Keratinocyte (primary cell): ENCODE measurements at regions not wholly inside any gene's neighbourhood (a gene's known extent, or its start where the extent isn't known, plus 50 kb on each side); places are given as distances from the start of the nearest gene placed in this dataset.

Source experiments
- DNase-seq: peaks from one replicate; pipeline ENCODE4 v3.0.0-alpha.2; 2011; ENCODE audit warnings: low read depth, missing footprints, low spot score
- FAIRE-seq: peaks from 2 replicates; lab custom pipeline; 2011; peaks lifted over from hg19 to GRCh38; lab: Jason Lieb, UNC
- H2AFZ ChIP-seq: 2 replicates; pipeline ENCODE4 v1.6.0; 2012; ENCODE audit warnings: low read length, control low read depth, inconsistent platforms; ENCODE audit not compliant: control insufficient read depth
- H3K27ac ChIP-seq: 2 replicates; pipeline ENCODE4 v1.5.1; 2011; ENCODE audit warnings: low read length; ENCODE audit not compliant: control insufficient read depth, insufficient read depth
- H3K27me3 ChIP-seq: 3 replicates; pipeline ENCODE4 v1.6.0; 2011; ENCODE audit warnings: low read length; ENCODE audit not compliant: control insufficient read depth, insufficient read depth; ENCODE audit errors: extremely low read depth
- H3K36me3 ChIP-seq, 2 experiments: 2 replicates in 1 of 2; 3 replicates in 1 of 2; pipeline ENCODE4 v1.5.1; 2011; ENCODE audit warnings: low read length in 2 of 2, mild to moderate bottlenecking in 1 of 2; ENCODE audit not compliant: control insufficient read depth in 2 of 2, insufficient read depth in 2 of 2; ENCODE audit errors: extremely low read depth in 1 of 2
- H3K4me1 ChIP-seq: 3 replicates; pipeline ENCODE4 v1.5.1; 2011; ENCODE audit warnings: low read length; ENCODE audit not compliant: control insufficient read depth, insufficient read depth; ENCODE audit errors: extremely low read depth
- H3K4me2 ChIP-seq: 3 replicates; pipeline ENCODE4 v1.6.0; 2011; ENCODE audit warnings: low read depth, low read length; ENCODE audit not compliant: control insufficient read depth, insufficient read depth; ENCODE audit errors: extremely low read depth
- H3K4me3 ChIP-seq, 3 experiments: fragments of 200-600 bp in 1 of 3; sonication (generic) in 1 of 3; 2 replicates in 2 of 3; 3 replicates in 1 of 3; pipeline ENCODE4 v1.5.1; 2011 to 2016; ENCODE audit warnings: low read length in 3 of 3, mild to moderate bottlenecking in 3 of 3, control low read depth in 2 of 3, inconsistent platforms in 1 of 3, low read depth in 1 of 3, mixed read lengths in 1 of 3, mixed run types in 1 of 3, moderate library complexity in 1 of 3; ENCODE audit not compliant: control insufficient read depth in 2 of 3, insufficient read depth in 2 of 3; ENCODE audit errors: extremely low read depth in 1 of 3
- H3K79me2 ChIP-seq: 2 replicates; pipeline ENCODE4 v1.6.0; 2012; ENCODE audit warnings: low read length; ENCODE audit not compliant: control insufficient read depth, insufficient read depth
- H3K9ac ChIP-seq: 3 replicates; pipeline ENCODE4 v1.6.0; 2011; ENCODE audit warnings: low read length; ENCODE audit not compliant: control insufficient read depth, insufficient read depth; ENCODE audit errors: extremely low read depth
- H3K9me1 ChIP-seq: 3 replicates; pipeline ENCODE4 v1.6.0; 2011; ENCODE audit warnings: low read length; ENCODE audit not compliant: control insufficient read depth, insufficient read depth; ENCODE audit errors: extremely low read depth
- H3K9me3 ChIP-seq: 2 replicates; pipeline ENCODE4 v1.5.1; 2012; ENCODE audit warnings: low read depth, low read length; ENCODE audit not compliant: control insufficient read depth
- H4K20me1 ChIP-seq: 3 replicates; pipeline ENCODE4 v1.6.0; 2011; ENCODE audit warnings: low read length; ENCODE audit not compliant: control insufficient read depth, insufficient read depth; ENCODE audit errors: extremely low read depth
- CTCF ChIP-seq, 3 experiments: IDR thresholded peaks in 1 of 3; conservative IDR thresholded peaks in 1 of 3; optimal IDR thresholded peaks in 1 of 3; 2 replicates in 2 of 3; 3 replicates in 1 of 3; pipeline versions ENCODE3 to v1.5.1; 2011; ENCODE audit warnings: low read length in 3 of 3, mild to moderate bottlenecking in 3 of 3, moderate library complexity in 2 of 3, control low read depth in 1 of 3, inconsistent platforms in 1 of 3; ENCODE audit not compliant: insufficient read depth in 2 of 3; ENCODE audit errors: extremely low read depth in 1 of 3
- EZH2 ChIP-seq: IDR thresholded peaks from one replicate; pipeline ENCODE4 v1.6.1; 2012; ENCODE audit warnings: inconsistent platforms, mild to moderate bottlenecking, low read length, moderate library complexity
- dilution Hi-C: fragments of 300-500 bp; cut with MboI; formaldehyde crosslinking; loops from one replicate; pipeline ENCODE4 v1.7.0; 2020; ENCODE audit warnings: low sequenced_read_pairs; ENCODE audit not compliant: extremely low pct_ligation_motif_present

GRCh38 chr2:143946436-143947391, 573.2 kb downstream of the ZEB2 start:
- no peaks in the 10 kb centered on the region for H3K27me3 ChIP-seq
- dilution Hi-C loops: no loop called here
- H3K79me2 ChIP-seq: no peaks in the 10 kb centered on the region
- TF ChIP-seq CTCF (optimal IDR thresholded peaks at IDR 0.05 in 1 of 3, IDR thresholded peaks at IDR 0.05 in 1 of 3, conservative IDR thresholded peaks at IDR 0.05 in 1 of 3; ENCODE audit: extremely low read depth in 1 of 3, insufficient read depth in 2 of 3, low read length in 3 of 3) (no peak), EZH2 (no peak)
- H3K4me3 ChIP-seq: no peak overlapping the region
- H3K9me1 ChIP-seq: no peaks in the 10 kb centered on the region
- H3K9me3 ChIP-seq: no peaks in the 10 kb centered on the region
- DNase-seq (no peak), FAIRE-seq (no peak)
- no peaks in the 10 kb centered on the region for H3K4me1 ChIP-seq
- no peaks in the 10 kb centered on the region for H4K20me1 ChIP-seq
- H3K4me2 ChIP-seq: no peak overlapping the region
- no peaks in the 10 kb centered on the region for H3K36me3 ChIP-seq
- H2AFZ ChIP-seq: no peak overlapping the region
- H3K9ac ChIP-seq: no peak overlapping the region
- H3K27ac ChIP-seq: no peak overlapping the region

GRCh38 chr2:143942486-143942885, 577.4 kb downstream of the ZEB2 start:
- no peak for FAIRE-seq
- dilution Hi-C loops: no loop called here

More at GRCh38 chr2:143942486-143942885, 577.4 kb downstream of the ZEB2 start:
- Histone ChIP-seq H3K9me3 (no peaks in the 10 kb centered on the region), H3K36me3 (no peaks in the 10 kb centered on the region), H3K9me1 (no peaks in the 10 kb centered on the region), H3K9ac (no peak overlapping the region), H3K27me3 (no peaks in the 10 kb centered on the region), H3K4me1 (no peaks in the 10 kb centered on the region), H3K4me3 (no peak overlapping the region), H3K27ac (no peak overlapping the region), H4K20me1 (no peaks in the 10 kb centered on the region), H3K4me2 (no peak overlapping the region), H3K79me2 (no peaks in the 10 kb centered on the region), H2AFZ (no peak overlapping the region)
- TF ChIP-seq CTCF (optimal IDR thresholded peaks at IDR 0.05 in 1 of 3, IDR thresholded peaks at IDR 0.05 in 1 of 3, conservative IDR thresholded peaks at IDR 0.05 in 1 of 3; ENCODE audit: extremely low read depth in 1 of 3, insufficient read depth in 2 of 3, low read length in 3 of 3) (no peak), EZH2 (no peak)
- DNase-seq: no peak
